WERI-Rb-1 (cell line): ENCODE measurements at regions not wholly inside any gene's neighbourhood (a gene's known extent, or its start where the extent isn't known, plus 50 kb on each side); places are given as distances from the start of the nearest gene placed in this dataset.

Experiments
- DNase-seq: peaks from one replicate; pipeline ENCODE4 v3.0.0-alpha.2; 2020
- H3K27ac ChIP-seq: fragments of 250-450 bp; sonication (Bioruptor Pico); 2 replicates; pipeline ENCODE4 v1.5.1; 2020; ENCODE audit warnings: mild to moderate bottlenecking, moderate library complexity
- H3K27me3 ChIP-seq: fragments of 250-450 bp; sonication (Bioruptor Pico); 2 replicates; pipeline ENCODE4 v1.5.1; 2021; ENCODE audit warnings: mild to moderate bottlenecking, low read depth, moderate library complexity; ENCODE audit not compliant: insufficient read depth, severe bottlenecking
- H3K36me3 ChIP-seq: fragments of 250-450 bp; sonication (Bioruptor Pico); 2 replicates; pipeline ENCODE4 v1.5.1; 2020; ENCODE audit warnings: mild to moderate bottlenecking, moderate library complexity
- H3K4me3 ChIP-seq: 2 replicates; pipeline ENCODE4 v1.5.1; 2011; ENCODE audit warnings: low read depth, mild to moderate bottlenecking, control low read depth, low read length
- H3K9me3 ChIP-seq: fragments of 250-450 bp; sonication (Bioruptor Pico); 2 replicates; pipeline ENCODE4 v1.5.1; 2021; ENCODE audit warnings: mild to moderate bottlenecking, moderate library complexity; ENCODE audit not compliant: severe bottlenecking
- TF ChIP-seq, protein P1 (sequence below): IDR thresholded peaks from 2 replicates; pipeline ENCODE4 v1.5.1; 2011; ENCODE audit warnings: low read depth, mild to moderate bottlenecking, control low read depth, inconsistent platforms, low read length

DNA sequence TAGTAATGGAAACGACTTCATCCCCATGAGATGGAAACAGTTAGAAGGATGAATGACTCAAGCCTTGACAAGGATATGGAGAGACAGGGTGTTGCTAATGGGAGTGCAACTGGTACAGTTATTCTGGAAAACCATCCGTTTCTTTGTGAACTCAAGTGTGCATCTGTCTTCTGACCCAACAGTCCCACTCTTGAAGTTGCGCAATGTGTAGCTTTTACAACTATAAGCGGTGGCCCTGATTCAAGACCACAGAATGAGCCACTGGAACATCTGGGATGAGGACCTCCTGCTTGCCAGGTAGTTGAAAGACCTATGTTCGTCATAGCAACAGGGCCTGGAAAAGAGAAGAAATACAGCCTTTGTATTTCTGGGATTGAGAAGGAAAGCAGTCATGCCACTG lies 115.8 kb upstream of the GMDS start:
- H3K9me3 ChIP-seq = peaks cover 2% of the 10 kb centered on the region
- H3K27ac ChIP-seq = no peak overlapping the region
- TF ChIP-seq, protein P1, sequence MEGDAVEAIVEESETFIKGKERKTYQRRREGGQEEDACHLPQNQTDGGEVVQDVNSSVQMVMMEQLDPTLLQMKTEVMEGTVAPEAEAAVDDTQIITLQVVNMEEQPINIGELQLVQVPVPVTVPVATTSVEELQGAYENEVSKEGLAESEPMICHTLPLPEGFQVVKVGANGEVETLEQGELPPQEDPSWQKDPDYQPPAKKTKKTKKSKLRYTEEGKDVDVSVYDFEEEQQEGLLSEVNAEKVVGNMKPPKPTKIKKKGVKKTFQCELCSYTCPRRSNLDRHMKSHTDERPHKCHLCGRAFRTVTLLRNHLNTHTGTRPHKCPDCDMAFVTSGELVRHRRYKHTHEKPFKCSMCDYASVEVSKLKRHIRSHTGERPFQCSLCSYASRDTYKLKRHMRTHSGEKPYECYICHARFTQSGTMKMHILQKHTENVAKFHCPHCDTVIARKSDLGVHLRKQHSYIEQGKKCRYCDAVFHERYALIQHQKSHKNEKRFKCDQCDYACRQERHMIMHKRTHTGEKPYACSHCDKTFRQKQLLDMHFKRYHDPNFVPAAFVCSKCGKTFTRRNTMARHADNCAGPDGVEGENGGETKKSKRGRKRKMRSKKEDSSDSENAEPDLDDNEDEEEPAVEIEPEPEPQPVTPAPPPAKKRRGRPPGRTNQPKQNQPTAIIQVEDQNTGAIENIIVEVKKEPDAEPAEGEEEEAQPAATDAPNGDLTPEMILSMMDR = no peak
- DNase-seq = no peak
- H3K36me3 ChIP-seq = no peaks in the 10 kb centered on the region
- H3K4me3 ChIP-seq = no peak overlapping the region
- peaks cover 17% of the 10 kb centered on the region for H3K27me3 ChIP-seq

DNA sequence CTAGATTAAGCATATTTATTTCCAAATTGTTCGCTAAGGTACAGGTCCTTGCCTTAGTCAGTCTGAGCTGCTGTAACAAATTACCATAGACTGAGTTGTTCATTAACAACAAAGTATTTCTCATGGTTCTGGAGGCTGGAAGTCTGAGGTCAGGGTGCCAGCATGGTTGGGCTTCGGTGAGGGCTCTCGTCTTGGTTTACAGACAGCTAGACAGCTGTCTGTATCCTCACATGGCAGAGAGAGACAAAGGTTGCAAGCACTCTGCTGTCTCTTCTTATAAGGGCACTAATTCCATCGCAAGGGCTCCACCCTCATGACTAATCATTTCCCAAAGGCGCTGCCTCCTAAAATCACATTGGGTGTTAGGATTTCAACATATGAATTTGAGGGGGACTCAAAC lies 115.3 kb upstream of the GMDS start:
- Histone ChIP-seq H3K27ac (no peak overlapping the region), H3K36me3 (no peaks in the 10 kb centered on the region), H3K4me3 (no peak overlapping the region), H3K27me3 (peaks cover 19% of the 10 kb centered on the region), H3K9me3 (peaks cover 2% of the 10 kb centered on the region)
- DNase-seq = no peak
- TF ChIP-seq, protein P1 = no peak

DNA sequence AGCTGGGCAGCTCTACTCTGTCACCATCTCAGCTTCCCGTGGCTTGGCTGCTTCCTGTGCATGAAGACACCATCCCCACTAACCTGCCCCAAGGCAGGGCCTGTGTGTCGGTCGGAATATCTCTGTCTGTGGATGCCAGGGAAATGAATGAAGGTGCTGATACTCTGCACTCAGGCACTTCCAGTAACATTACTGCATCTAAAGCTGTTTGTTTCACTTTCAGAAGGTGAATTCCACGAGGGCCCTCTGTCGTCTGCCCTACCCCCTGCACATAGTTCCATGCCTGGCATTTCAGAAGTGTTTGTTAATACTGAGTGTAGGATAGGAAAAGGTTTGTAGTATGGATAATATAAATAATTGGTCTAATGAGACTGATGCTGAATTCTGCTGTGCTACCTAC lies 114.7 kb upstream of the GMDS start:
- Histone ChIP-seq H3K27ac (no peak overlapping the region), H3K36me3 (no peaks in the 10 kb centered on the region), H3K4me3 (no peak overlapping the region), H3K9me3 (peaks cover 2% of the 10 kb centered on the region), H3K27me3 (peaks cover 16% of the 10 kb centered on the region)
- TF ChIP-seq, protein P1 = no peak
- DNase-seq = no peak

DNA sequence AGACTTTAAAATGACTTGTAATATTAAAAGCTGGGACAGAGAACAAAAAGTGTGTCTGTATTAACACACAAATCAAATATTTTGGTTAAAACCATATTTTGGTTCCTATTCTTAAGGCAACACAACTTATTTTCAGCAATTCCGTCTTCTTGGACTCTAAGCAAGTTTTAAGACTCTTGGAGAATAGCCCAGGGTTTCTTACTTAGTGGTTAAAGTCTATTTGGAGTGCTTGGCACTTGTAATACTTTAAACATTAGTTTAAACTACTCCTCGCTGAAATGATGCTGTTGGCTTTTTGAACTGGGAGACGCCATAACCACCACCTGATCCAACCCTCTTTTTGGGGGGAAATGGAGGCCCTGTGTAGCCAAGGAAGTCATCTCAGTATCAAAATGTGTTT lies 109.7 kb upstream of the GMDS start:
- Histone ChIP-seq H3K27ac (no peak overlapping the region), H3K27me3 (peaks cover 9% of the 10 kb centered on the region), H3K36me3 (no peaks in the 10 kb centered on the region), H3K4me3 (no peak overlapping the region), H3K9me3 (no peaks in the 10 kb centered on the region)
- DNase-seq = no peak
- TF ChIP-seq, protein P1 = no peak

DNA sequence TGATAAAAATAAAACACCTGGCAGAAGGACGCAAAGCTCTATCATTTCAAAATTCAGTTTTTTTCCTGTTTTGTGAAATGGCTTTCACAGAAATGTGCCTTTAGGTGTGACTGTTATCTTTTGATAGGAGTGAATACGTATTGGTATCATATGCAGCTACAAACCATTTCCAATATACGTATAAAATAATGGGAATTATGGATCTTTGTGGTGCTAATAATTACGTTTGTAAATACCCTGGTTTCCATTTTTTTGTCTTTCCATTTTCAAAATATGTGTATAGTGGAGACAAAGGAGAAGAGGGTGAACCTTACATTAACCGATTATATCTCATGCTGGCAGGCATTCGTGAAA lies 108.7 kb upstream of the GMDS start:
- peaks cover 9% of the 10 kb centered on the region for H3K27me3 ChIP-seq
- no peak for DNase-seq
- TF ChIP-seq, protein P1 = no peak
- no peaks in the 10 kb centered on the region for H3K9me3 ChIP-seq
- no peak overlapping the region for H3K4me3 ChIP-seq
- H3K27ac ChIP-seq = no peak overlapping the region
- H3K36me3 ChIP-seq = no peaks in the 10 kb centered on the region

DNA sequence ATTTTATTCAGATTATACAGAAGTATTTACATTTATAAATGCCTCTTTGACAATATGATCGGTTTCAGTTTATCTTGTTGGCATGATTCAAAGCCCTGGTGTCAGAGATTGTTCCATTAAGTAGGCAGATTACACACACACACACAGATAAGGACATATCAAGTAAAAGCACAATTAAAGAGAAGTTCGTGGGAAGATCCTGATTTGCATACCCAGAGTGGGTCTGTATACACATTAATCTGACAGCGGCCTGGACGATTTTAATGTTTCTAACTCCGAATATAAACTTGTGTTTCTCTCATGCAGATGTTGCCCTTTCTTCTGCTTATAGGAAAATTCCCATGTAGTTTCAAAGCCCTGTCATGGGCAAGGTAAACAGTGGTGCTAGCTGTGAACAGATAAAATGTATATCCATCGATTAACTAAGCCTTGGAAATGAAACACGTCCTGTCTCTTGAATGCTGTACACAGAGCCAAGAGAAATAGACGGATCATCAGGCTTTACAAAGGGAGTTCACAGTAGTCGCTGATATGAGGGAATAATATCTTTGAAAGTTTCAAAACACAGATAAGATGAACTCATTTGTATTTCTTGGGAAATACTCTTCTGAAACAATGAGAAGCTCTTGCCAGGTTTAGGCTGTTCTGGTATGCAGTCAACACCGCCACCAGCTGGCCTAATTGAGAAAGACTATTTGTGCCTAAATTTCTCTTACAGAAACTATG lies 108.2 kb upstream of the GMDS start:
- Histone ChIP-seq H3K4me3 (no peak overlapping the region), H3K27me3 (peaks cover 11% of the 10 kb centered on the region), H3K9me3 (no peaks in the 10 kb centered on the region), H3K36me3 (no peaks in the 10 kb centered on the region), H3K27ac (no peak overlapping the region)
- DNase-seq = peak; percentile 70
- TF ChIP-seq, protein P1 = peak; percentile 79
